ENCODE measurements at regions not wholly inside any gene's neighbourhood (a gene's known extent, or its start where the extent isn't known, plus 50 kb on each side); places are given as distances from the start of the nearest gene placed in this dataset.

- Mint-ChIP-seq H3K27ac (no peak overlapping the region), H3K4me3 (no peak overlapping the region), H3K27me3 (no peaks in the 10 kb centered on the region), H3K4me1 (peaks cover 8% of the 10 kb centered on the region), H3K9me3 (no peaks in the 10 kb centered on the region), H3K36me3 (no peaks in the 10 kb centered on the region)
- ATAC-seq, result no peak
Measured at GRCh38 chr5:125377141-125377540, 630.7 kb upstream of the ZNF608 start.

DNA sequence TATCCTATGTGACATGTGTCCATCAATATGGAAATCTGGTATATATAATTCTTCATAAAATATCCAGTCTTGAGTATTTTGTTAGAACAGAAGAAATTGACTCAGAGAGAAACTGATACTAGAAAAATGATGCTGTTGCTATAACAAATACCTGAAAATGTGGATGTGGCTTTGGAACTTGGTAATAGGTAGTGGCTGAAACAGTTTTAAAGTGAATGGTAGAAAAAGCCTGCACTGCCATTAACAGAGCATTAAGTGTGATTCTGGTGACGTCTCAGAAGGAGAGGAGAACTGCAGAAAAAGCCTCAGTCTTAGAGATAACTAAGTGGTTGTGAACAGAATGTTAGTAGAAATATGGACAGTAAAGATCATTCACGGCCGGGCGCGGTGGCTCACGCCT is 634.9 kb upstream of the ZNF608 start:
- no peaks in the 10 kb centered on the region for H3K36me3 Mint-ChIP-seq
- no peaks in the 10 kb centered on the region for H3K27me3 Mint-ChIP-seq
- no peak overlapping the region for H3K4me3 Mint-ChIP-seq
- no peak overlapping the region for H3K27ac Mint-ChIP-seq
- no peaks in the 10 kb centered on the region for H3K9me3 Mint-ChIP-seq
- no peak for ATAC-seq
- no peaks in the 10 kb centered on the region for H3K4me1 Mint-ChIP-seq

GRCh38 chr5:125384071-125384470 is 637.6 kb upstream of the ZNF608 start:
- Mint-ChIP-seq H3K27ac (no peak overlapping the region), H3K4me1 (no peaks in the 10 kb centered on the region), H3K4me3 (no peak overlapping the region), H3K36me3 (no peaks in the 10 kb centered on the region), H3K27me3 (no peaks in the 10 kb centered on the region), H3K9me3 (no peaks in the 10 kb centered on the region)
- no peak for ATAC-seq

DNA sequence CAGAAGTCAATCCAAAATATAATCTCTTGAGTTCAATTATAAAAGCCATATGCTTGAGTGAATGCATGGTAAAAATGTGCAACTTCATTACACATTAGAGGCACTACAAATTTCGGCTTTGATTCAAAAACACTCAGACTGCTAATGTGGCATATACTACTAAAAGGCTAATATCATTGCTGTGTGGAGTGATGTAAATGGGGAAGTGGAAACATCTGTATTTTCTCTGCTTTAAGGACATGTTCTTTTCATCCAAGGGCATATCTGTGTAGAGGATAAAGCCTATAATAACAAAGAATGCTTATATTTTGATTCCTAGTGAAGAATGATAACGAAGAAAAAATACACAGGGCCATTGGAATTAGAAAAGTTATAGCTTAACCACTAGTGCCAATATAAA is 643.9 kb upstream of the ZNF608 start:
- H3K4me3 Mint-ChIP-seq, result no peak overlapping the region
- no peaks in the 10 kb centered on the region for H3K4me1 Mint-ChIP-seq
- H3K27ac Mint-ChIP-seq, result no peak overlapping the region
- no peaks in the 10 kb centered on the region for H3K36me3 Mint-ChIP-seq
- ATAC-seq, result no peak
- H3K9me3 Mint-ChIP-seq, result peaks cover 3% of the 10 kb centered on the region
- H3K27me3 Mint-ChIP-seq, result no peaks in the 10 kb centered on the region

- no peak for ATAC-seq
- Mint-ChIP-seq H3K4me1 (no peaks in the 10 kb centered on the region), H3K36me3 (no peaks in the 10 kb centered on the region), H3K27me3 (no peaks in the 10 kb centered on the region), H3K9me3 (peaks cover 3% of the 10 kb centered on the region), H3K4me3 (no peak overlapping the region), H3K27ac (no peak overlapping the region)
Measured at GRCh38 chr5:125393221-125393815, 646.9 kb upstream of the ZNF608 start.

DNA sequence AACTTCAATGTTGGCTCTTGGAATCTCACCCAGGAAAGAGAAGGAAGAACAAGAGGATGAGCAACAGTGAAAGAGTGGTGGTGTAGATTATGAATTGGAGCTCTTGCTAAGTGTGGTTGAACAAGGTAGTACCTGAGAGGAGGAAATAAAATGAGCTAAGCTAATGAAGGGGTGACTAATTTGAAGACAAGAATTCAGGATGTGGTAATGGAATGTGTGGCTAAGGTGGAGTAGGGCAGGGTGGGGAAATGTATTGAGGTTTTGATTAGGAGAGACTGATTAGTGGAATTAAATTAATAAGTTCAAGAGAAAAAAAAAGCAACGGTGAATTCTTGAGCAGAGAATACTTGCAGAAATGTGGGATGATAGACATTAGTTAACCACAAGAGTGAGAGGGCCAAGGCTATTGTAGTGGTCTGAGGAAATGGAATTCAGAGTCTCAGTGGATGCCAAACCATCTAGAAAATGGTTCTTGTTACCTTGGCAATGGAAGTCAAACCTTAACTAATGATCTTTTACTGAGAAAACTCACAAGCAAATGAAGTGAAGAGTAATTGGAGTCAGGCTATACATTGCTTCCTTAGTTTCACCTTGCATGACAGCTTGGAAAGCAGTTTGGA is 648.3 kb upstream of the ZNF608 start:
- Mint-ChIP-seq H3K27me3 (no peaks in the 10 kb centered on the region), H3K4me3 (no peak overlapping the region)
- ATAC-seq, result no peak

DNA sequence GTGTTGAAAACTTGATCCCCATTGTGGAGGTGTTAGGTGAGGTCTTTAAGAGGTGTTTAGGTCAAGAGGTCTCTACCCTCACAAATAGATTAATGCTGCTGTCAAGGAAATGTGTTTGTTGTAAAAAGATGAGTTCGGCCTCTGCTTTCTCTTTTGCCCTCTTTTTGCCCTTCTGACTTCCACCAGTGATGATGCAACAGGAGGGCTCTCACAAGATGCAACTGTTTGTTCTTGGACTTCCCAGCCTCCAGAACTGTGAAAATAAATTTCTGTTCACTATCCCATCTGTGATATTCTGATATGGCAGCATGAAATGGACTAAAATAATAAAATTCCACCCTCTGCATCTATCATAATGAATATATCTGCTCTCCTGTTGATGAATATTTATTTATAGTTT is 650.0 kb upstream of the ZNF608 start:
- no peaks in the 10 kb centered on the region for H3K27me3 Mint-ChIP-seq

More for the DNA sequence above, 648.3 kb upstream of the ZNF608 start:
- no peaks in the 10 kb centered on the region for H3K4me1 Mint-ChIP-seq
- H3K36me3 Mint-ChIP-seq, result no peaks in the 10 kb centered on the region
- H3K9me3 Mint-ChIP-seq, result peaks cover 3% of the 10 kb centered on the region
- no peak overlapping the region for H3K27ac Mint-ChIP-seq

DNA sequence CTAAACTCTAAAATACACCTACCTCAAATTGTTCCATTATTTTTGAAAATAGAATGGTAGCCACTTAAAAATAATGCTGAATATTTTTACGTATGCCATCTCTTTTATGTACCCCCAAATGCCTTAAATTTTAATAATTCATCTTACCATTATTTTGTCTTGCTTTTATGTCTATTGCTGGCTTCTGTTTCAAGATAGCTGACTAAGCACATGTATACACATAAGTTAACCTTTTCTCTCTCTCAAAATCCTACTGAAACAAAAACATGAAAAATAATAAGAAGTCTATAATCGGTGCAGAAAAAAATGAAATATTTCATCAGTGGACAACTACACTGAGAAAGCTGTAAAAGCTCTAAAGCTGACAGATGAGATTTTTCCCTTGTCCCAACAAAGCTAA is 652.0 kb upstream of the ZNF608 start:
- Mint-ChIP-seq H3K27me3 (no peaks in the 10 kb centered on the region), H3K36me3 (no peaks in the 10 kb centered on the region), H3K9me3 (peaks cover 3% of the 10 kb centered on the region), H3K27ac (no peak overlapping the region), H3K4me1 (no peaks in the 10 kb centered on the region), H3K4me3 (no peak overlapping the region)
- ATAC-seq, result no peak

More for the DNA sequence above, 650.0 kb upstream of the ZNF608 start:
- no peaks in the 10 kb centered on the region for H3K36me3 Mint-ChIP-seq
- H3K27ac Mint-ChIP-seq, result no peak overlapping the region
- peaks cover 3% of the 10 kb centered on the region for H3K9me3 Mint-ChIP-seq
- no peaks in the 10 kb centered on the region for H3K4me1 Mint-ChIP-seq
- no peak for ATAC-seq
- H3K4me3 Mint-ChIP-seq, result no peak overlapping the region

DNA sequence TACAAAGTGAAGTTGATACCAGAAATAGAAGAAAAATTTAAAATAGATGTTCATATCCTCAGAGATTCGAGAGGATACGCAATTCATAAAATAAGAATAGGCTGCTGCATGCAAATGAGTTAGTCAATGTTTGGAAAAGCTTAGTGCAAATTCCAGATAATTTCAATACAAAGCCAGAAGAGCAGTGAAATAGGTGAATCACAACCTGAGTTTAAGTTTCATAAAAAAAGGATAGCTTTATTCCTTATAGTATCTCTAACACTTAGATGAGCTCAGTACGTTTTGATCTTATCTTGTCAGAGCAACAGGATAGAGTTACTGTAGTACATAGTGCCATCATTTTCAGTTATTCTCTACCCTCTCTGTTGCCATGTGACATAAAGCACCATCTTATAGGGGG is 653.4 kb upstream of the ZNF608 start:
- H3K9me3 Mint-ChIP-seq, result no peaks in the 10 kb centered on the region
- no peak for ATAC-seq
- no peaks in the 10 kb centered on the region for H3K27me3 Mint-ChIP-seq
- H3K4me1 Mint-ChIP-seq, result no peaks in the 10 kb centered on the region
- no peak overlapping the region for H3K27ac Mint-ChIP-seq
- no peaks in the 10 kb centered on the region for H3K36me3 Mint-ChIP-seq
- no peak overlapping the region for H3K4me3 Mint-ChIP-seq

DNA sequence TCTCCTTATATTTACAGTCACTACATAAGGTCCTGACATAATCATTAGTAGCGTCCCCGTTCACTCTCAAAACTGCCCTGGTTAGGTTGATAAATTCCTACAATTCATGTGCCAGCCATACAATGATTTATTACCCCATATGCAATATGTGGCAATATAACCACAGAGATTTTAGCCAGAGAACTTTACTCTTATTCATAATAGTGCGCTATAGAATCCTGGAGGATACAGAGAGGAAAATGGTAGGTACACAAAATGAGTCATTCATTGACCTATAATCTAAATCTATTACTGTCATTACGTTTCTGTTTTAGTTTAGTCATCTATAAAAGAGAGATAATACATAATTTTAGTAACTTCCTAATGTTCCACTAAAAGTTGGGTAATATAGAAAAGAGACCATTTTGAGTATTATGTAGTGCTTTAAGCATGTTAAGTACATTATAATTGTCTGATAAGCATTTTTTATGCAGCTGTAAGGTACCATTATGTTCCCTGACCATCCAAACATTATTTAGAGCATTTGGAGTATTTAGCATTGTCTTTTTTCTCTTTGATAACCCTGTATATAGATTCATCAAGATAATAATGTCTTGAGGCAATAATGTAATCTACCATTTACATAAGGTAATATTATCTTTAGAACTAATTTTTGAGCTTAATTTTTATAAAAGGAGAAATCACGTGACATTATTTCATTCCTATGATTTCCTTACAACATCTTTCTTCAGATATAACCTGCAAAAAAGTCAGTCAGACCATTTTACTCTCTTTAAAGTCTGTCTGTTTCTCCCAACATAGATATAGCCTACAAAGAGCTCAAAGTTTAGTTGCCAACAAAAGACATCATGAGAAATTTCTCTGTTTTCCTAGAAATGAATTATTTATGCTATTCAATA is 655.5 kb upstream of the ZNF608 start:
- no peak overlapping the region for H3K4me3 Mint-ChIP-seq
- no peaks in the 10 kb centered on the region for H3K36me3 Mint-ChIP-seq
- no peak overlapping the region for H3K27ac Mint-ChIP-seq
- no peak for ATAC-seq
- no peaks in the 10 kb centered on the region for H3K4me1 Mint-ChIP-seq
- peaks cover 4% of the 10 kb centered on the region for H3K9me3 Mint-ChIP-seq
- H3K27me3 Mint-ChIP-seq, result no peaks in the 10 kb centered on the region

GRCh38 chr5:125402787-125403186 is 656.3 kb upstream of the ZNF608 start:
- Mint-ChIP-seq H3K9me3 (peaks cover 4% of the 10 kb centered on the region), H3K4me3 (no peak overlapping the region), H3K27me3 (no peaks in the 10 kb centered on the region), H3K36me3 (no peaks in the 10 kb centered on the region), H3K4me1 (no peaks in the 10 kb centered on the region), H3K27ac (no peak overlapping the region)
- ATAC-seq, result no peak

- H3K4me3 Mint-ChIP-seq, result no peak overlapping the region
- no peak for ATAC-seq
- no peaks in the 10 kb centered on the region for H3K27me3 Mint-ChIP-seq
Measured at GRCh38 chr5:125404056-125404455, 657.6 kb upstream of the ZNF608 start.

GRCh38 chr5:125408448-125409233 is 662.2 kb upstream of the ZNF608 start:
- Mint-ChIP-seq H3K9me3 (peaks cover 4% of the 10 kb centered on the region), H3K36me3 (no peaks in the 10 kb centered on the region), H3K4me3 (no peak overlapping the region), H3K4me1 (peaks cover 36% of the 10 kb centered on the region), H3K27me3 (no peaks in the 10 kb centered on the region), H3K27ac (no peak overlapping the region)
- ATAC-seq, result peak; percentile 69

More at GRCh38 chr5:125404056-125404455, 657.6 kb upstream of the ZNF608 start:
- no peak overlapping the region for H3K27ac Mint-ChIP-seq
- H3K36me3 Mint-ChIP-seq, result no peaks in the 10 kb centered on the region
- peaks cover 4% of the 10 kb centered on the region for H3K9me3 Mint-ChIP-seq
- H3K4me1 Mint-ChIP-seq, result peaks cover 9% of the 10 kb centered on the region

GRCh38 chr5:125409234-125409860 is 662.9 kb upstream of the ZNF608 start:
- no peak for ATAC-seq
- Mint-ChIP-seq H3K9me3 (peaks cover 4% of the 10 kb centered on the region), H3K27me3 (no peaks in the 10 kb centered on the region), H3K4me1 (peaks cover 36% of the 10 kb centered on the region), H3K36me3 (no peaks in the 10 kb centered on the region), H3K27ac (no peak overlapping the region), H3K4me3 (no peak overlapping the region)
